Femur (tissue), 1 donor: ENCODE measurements at regions not wholly inside any gene's neighbourhood (a gene's known extent, or its start where the extent isn't known, plus 50 kb on each side); places are given as distances from the start of the nearest gene placed in this dataset.
"Not testable (repeated sequence)": the region's sequence is repeated elsewhere in the genome, so short reads cannot be mapped to it uniquely, and the experiment has no call there.

ENCODE experiments used
- DNase-seq: peaks from one replicate; pipeline ENCODE4 v3.0.0-alpha.2; 2017

DNA sequence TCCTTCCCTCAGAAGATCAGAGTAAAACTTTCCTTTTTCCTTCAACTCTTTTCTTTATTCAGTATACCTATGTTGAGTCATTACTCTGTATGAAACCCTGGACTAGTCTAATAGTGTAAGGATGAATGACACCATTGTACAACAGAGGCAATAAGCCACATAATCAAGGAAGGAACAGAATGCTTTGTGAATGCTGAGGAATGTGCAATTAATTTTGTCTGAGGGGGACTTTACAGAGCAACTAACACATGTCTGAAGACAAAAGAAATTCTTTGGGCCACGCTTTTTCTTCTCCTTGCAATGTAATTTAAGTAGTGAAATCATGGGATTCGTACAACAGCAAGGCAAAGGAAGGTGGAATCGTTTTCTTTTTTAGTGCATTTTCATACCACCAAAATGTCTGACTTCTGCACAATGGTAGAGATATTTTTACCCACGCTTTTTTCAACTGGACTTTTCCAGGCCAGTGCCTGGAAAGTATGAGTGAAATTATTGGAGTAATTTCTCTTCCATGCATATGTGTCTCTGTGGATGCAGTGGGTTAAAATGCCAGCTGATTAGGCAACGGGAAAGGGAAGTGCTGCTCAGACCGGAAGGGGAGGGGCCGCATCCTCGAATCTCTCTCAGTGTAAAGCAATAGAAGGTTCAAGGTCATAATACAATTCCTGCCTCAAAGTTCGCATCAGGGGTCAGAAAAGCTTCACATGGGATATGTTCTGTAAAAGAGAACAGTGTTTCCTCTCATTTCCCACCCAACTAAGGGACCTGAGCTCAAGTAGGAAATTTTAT, 89.9 kb upstream of the MTHFD1L start:
- no peak for DNase-seq

DNA sequence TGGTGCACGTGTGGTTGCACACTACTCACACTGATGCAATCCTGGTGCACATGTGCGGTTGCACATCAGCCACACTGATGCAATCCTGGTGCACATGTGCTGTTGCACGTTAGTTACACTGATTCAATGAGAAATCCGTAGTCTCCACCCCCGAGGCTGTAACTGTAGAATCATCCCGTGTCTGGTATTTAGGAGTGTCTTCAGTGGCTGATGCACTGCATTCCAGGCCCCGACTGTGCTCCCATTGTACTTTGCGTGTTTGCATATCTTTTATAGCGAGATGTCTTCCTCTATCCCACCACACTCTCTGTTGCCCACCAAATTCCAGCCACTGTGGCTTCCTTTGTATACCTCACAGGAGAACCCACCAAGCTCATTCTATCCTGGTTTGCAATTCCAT, 87.8 kb upstream of the MTHFD1L start:
- DNase-seq, result no peak

DNA sequence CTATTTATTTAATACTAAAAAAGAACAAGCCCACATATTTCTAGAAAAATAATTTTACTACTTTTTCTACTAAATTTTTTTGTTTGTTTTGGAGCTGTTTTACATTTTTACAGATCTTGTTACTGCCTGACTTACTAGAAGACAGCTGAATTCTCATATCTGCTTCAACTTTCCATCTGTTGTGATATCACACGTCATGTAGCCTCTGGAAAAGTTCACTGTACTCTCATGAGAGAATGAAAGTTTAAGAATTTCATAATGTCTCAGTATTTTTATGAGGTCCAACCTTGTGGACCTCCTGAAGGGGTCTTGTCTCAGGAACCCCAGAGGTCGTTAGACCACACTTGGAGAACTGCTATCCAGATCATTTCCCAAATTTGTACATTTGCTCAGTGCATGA, 81.7 kb upstream of the MTHFD1L start:
- no peak for DNase-seq

DNA sequence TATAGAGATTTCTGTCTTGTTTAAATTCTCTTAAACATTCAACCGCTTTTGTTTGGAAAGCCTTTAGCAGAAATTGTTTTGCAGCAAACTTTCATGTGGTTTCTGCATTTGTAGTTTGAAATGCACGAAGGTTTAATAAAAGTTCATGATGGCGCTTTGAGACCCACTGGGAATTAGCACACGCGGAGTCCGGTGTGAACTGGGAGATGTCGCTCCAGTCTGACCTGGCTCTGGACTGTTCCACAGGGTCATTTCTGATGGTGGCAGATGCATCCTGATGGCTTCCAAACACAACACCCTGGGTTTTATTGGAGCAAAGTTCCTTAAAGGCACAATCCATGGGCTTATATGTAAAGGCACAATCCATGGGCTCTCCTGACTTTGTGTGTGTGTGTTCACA, 78.1 kb upstream of the MTHFD1L start:
- DNase-seq, result no peak

DNA sequence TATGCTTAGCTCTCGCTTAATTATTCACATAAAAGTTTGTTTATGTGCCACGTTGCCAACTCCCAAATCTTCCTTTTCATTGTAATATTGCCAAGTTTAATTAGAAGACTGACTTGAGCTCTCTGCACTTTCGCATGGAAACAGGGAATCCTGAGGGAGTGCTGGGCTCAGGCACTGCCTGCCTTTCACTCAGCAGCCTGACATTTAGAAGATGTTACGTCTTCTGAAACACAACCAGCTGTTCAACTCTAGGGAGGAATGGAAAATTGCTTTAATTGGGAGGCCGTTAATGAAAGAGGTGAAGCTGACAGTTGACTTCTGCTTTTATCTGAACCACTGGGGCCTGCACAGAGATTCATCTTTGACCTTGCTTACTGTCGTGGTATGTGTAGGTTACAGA, 77.4 kb upstream of the MTHFD1L start:
- no peak for DNase-seq

DNA sequence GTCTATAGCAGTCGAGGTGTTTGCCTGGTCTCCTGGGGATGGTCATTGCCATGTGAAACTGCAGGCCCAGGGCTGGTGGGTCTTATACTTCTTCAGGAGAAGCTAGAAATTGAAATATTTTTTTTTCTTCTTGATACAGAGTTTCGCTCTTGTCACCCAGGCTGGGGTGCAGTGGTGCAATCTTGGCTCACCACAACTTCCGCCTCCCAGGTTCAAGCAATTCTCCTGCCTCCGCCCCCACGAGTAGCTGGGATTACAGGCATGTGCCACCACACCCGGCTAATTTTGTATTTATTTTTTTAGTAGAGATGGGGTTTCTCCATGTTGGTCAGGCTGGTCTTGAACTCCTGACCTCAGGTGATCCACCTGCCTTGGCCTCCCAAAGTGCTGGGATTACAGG, 75.6 kb upstream of the MTHFD1L start:
- not testable (repeated sequence) for DNase-seq

DNA sequence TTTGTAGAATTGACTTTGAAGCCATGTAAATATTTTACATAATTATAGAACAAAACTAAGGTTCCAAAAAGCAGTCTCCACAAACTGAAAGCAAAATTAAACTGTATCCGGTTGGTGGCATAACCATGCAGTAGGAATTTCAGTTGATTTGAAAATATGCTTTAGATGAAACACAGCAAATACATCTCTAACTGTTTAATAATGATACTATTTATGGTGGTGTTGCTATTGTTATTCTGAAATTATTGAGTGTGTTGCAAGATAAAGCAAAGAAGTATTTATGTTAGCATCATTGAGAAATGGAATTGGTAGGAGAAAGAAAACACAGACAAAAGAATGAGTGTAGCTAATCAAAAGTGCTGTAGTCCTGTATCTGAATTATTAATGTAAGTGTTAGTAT, 73.8 kb upstream of the MTHFD1L start:
- DNase-seq, result no peak

DNA sequence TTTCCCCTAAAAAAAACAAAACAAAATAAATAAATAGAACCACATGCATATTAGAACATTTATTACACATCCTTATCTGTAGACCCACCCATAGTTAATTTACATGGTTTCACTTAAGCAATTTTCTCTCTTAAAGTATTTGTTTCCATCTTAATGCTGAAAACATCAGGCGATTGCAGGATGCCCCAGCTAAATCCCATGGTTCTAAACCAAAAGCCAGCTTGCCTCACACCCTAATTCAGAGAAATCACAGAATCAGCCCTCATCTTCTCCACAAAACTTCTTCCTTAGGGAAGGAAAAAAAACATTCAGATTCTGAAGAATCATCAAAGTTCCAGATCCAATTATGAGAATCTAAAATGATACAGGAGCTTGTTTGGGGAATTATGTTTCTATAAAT, 67.6 kb upstream of the MTHFD1L start:
- DNase-seq, result no peak

DNA sequence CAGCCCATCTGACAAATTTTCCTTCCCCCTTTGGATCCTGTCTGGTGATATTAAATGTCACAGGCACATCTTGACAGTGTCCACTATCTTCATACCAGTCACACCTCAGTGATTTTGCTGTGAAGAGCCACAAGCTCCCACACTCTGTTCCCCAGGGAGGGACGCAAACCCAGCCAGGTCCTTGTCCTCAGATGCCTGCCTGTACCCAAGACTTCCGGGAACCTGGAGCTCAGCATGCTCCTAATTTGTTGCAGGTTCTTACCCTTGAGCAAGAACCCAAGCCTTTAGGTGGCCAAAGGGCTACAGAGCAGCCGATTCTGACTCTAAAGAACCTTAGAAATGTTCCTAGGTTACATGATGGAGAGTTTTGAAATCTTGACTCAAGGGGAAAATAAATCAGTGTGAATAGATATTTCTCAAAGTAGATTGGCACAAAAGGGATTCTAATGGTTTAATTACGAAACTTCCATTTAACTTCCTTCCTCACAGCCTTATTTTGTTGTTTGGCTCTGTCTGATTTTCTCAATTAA, 66.2 kb upstream of the MTHFD1L start:
- no peak for DNase-seq

DNA sequence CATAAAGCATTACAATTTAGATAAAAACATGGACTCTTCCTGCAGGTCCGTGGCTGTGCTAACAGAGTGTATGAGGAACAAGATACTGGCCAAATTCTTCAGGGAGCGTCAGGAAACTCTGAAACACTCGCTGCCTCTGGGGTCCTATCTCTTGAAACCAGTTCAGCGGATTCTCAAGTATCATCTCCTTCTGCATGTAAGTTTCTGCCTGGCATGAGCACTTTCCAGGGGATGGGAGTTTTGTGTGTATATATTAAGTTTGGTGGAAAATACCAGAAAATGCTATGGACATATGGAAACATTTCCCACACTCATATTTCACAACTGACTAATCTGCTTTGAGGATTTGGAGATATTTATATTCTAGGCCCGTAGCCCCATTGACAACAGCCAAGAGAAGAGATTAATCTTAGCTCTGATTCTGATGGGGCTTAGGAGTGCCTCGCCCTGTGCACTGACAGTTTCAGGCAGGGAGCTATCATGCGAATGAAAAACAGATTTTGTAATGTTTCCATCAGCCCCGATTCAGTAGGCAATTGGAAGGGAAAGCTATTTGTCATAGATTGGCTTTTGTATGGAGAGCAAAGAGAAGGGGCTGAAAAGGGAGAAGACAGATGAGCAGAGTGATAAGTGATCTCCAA, 64.7 kb upstream of the MTHFD1L start:
- DNase-seq, result peak; percentile 61

DNA sequence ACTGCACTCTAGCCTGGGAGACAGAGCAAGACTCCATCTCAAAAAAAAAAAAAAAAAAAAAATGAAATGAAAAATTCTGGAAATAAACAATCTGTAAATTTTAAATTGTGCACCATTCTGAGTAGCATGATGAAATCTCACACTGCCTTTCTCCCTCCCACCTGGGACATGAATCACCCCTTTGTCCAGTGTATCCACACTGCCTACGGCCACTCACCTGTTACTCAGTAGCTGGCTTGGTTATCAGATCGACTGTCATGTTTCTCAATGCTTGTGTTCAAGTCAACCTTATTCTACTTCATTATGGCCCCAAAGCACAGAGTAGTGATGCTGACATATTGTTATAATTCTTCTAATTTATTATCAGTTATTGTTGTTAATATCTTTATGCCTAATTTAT, 58.7 kb upstream of the MTHFD1L start:
- no peak for DNase-seq

DNA sequence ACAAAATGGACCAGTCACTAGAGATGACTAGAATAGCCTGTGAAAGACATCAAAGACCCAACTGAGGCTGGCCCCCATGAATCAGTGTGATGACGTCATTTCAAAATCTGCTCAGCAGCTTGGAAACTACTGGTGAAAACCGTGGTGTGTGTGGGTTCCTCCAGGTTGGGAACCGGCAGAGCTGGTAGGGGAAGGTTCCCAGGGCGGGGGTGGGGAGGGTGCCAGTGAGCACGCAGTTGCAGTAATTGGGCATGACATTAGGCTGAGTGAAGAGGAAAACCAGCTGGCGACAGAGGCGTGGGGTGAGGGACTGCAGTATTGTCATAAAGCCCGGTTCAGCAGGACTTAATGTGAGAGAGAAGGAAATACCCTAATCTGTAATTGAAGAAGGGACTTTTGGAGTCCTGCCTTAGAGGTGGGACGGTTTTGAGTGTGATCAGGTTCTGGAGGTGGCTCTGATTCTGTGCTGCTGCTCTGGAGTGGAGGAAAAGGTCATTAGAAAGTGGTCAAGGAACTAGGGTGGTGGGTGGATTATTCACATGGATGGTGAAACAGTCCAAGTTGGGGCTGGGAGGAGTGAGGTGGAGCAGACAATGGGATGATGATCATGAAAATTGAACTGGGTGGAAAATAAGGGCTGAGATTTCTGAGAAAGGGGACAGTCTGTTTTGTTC, 52.0 kb upstream of the MTHFD1L start:
- peak; percentile 34 for DNase-seq

DNA sequence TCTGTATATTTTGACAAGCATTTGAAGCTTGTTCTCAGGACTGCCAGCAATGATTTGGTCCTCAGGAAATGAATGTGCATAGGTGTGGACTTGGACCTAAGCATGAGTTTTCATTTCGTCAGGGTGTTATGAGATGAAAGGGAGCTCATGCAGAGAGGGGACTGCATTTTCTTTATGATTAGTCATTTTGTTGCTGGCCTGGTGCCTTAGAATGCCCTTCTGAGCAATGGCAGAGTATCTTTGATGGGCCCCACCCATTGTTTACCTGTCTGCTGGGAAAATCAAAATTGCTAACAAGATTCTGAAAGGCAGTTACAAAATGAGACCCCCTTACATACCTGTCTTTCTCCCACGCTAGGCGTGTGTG, 51.5 kb upstream of the MTHFD1L start:
- DNase-seq, result no peak
